Ascending aorta (tissue), 2 donors: ENCODE measurements at regions not wholly inside any gene's neighbourhood (a gene's known extent, or its start where the extent isn't known, plus 50 kb on each side); places are given as distances from the start of the nearest gene placed in this dataset.
"Not testable (repeated sequence)": the region's sequence is repeated elsewhere in the genome, so short reads cannot be mapped to it uniquely, and the experiment has no call there.

Experiments
- DNase-seq, 2 donors: peaks; one replicate each; pipeline ENCODE4 v3.0.0-alpha.2; 2019; ENCODE audit warnings: low spot score in 2 of 2
- H3K27ac ChIP-seq, 2 donors: fragments of 200-600 bp; sonication (generic); one replicate each; pipeline ENCODE4 v1.5.1; 2016 to 2017; ENCODE audit warnings: mild to moderate bottlenecking in 1 of 2
- H3K27me3 ChIP-seq: fragments of 200-600 bp; sonication (generic); one replicate; pipeline ENCODE4 v1.5.1; 2017
- H3K36me3 ChIP-seq, 2 donors: fragments of 200-600 bp; sonication (generic); one replicate each; pipeline ENCODE4 v1.5.1; 2016
- H3K4me1 ChIP-seq, 2 donors: fragments of 200-600 bp; sonication (generic); one replicate each; pipeline ENCODE4 v1.5.1; 2016 to 2017; ENCODE audit warnings: mild to moderate bottlenecking in 1 of 2
- H3K4me3 ChIP-seq, 2 donors: fragments of 200-600 bp; sonication (generic); one replicate each; pipeline ENCODE4 v1.5.1; 2016 to 2017; ENCODE audit warnings: mild to moderate bottlenecking in 1 of 2
- H3K9me3 ChIP-seq, 2 donors: fragments of 200-600 bp; sonication (generic); one replicate each; pipeline ENCODE4 v1.5.1; 2016
- intact Hi-C: fragments of 100-400 bp; cut with DNase I; formaldehyde crosslinking; loops from one replicate; pipeline ENCODE4 v1.15.1; 2023
- TF ChIP-seq, protein P1 (sequence below), 3 experiments: fragments of 200-600 bp in 2 of 3; fragments of 450-650 bp in 1 of 3; sonication (generic) in 2 of 3; IDR thresholded peaks; one replicate each; pipeline ENCODE4 v1.5.1; 2016 to 2019; ENCODE audit warnings: antibody characterized with exemption in 3 of 3, mild to moderate bottlenecking in 1 of 3, moderate library complexity in 1 of 3

DNA sequence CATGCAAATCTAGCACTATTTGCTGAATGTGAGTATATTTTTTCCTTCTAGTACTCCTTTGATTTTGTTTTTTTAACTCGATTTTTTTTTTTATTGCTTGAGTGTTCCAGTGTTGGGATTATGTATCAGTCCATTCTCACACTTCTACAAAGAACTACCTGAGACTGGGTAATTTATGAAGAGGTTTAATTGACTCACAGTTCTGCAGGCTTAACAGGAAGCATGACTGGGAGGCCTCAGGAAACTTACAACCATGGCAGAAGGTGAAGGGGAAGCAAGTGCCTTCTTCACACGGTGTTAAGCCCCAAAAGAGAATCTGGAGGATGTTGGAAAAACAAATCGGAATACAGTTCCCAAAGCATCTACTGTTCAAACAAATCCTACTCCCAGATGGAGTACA lies 69.1 kb downstream of the ZNF518B start:
- H3K27me3 ChIP-seq, H3K36me3 ChIP-seq, H3K4me3 ChIP-seq, H3K4me1 ChIP-seq, intact Hi-C loops, DNase-seq, H3K27ac ChIP-seq: not testable (repeated sequence)
- peaks cover 0 to 13% of the 10 kb centered on the region in 2 donors for H3K9me3 ChIP-seq

DNA sequence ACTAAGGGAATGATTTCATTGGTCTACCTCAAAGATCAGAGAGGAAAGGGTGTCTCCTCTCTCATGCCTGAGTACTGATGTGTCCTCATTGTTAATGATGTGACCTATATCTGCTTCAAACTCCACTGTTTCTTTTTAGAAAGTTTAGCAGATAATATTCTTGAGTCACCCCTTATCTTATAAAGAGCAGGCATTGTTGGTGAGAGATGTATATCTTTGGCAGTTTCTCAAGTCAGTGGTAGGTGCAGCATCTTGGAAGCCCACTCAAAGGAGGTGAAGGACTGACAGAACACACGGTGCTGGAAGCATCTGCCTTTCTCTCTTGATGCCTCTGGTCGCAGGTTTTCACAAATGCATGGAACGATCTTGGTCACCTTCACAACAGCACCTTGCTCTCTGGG lies 71.2 kb downstream of the ZNF518B start:
- intact Hi-C loops: no loop called here
- Histone ChIP-seq H3K9me3 (peaks cover 0 to 6% of the 10 kb centered on the region in 2 donors), H3K36me3 (no peaks in the 10 kb centered on the region), H3K27me3 (no peaks in the 10 kb centered on the region), H3K4me1 (no peaks in the 10 kb centered on the region), H3K4me3 (no peak overlapping the region), H3K27ac (no peak overlapping the region)
- TF ChIP-seq, protein P1, sequence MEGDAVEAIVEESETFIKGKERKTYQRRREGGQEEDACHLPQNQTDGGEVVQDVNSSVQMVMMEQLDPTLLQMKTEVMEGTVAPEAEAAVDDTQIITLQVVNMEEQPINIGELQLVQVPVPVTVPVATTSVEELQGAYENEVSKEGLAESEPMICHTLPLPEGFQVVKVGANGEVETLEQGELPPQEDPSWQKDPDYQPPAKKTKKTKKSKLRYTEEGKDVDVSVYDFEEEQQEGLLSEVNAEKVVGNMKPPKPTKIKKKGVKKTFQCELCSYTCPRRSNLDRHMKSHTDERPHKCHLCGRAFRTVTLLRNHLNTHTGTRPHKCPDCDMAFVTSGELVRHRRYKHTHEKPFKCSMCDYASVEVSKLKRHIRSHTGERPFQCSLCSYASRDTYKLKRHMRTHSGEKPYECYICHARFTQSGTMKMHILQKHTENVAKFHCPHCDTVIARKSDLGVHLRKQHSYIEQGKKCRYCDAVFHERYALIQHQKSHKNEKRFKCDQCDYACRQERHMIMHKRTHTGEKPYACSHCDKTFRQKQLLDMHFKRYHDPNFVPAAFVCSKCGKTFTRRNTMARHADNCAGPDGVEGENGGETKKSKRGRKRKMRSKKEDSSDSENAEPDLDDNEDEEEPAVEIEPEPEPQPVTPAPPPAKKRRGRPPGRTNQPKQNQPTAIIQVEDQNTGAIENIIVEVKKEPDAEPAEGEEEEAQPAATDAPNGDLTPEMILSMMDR (IDR thresholded peaks at IDR 0.05): no peak
- no peak for DNase-seq

DNA sequence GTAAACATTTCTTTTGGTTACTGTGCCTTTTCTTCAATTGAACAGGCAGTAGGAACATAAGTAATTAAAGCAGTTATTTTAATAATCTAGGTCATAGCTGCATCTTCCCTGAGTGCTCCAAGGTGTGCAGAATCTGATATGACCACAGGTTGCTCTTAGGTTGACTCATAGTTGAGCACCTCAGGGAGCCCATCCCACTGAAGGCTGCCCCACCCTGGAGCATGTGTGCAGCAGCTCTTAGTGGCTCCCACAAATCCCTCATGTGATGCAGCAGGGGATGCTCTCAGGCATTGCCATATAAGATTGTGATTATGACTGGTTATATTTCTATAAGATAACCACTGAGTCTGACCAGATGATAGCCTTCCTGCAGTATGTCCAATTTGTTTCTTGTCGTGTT lies 72.3 kb downstream of the ZNF518B start:
- Histone ChIP-seq H3K27me3 (no peaks in the 10 kb centered on the region), H3K27ac (no peak overlapping the region), H3K4me3 (no peak overlapping the region), H3K36me3 (no peaks in the 10 kb centered on the region), H3K9me3 (no peaks in the 10 kb centered on the region), H3K4me1 (no peaks in the 10 kb centered on the region)
- TF ChIP-seq, protein P1 (IDR thresholded peaks at IDR 0.05): no peak
- intact Hi-C loops: no loop called here
- no peak for DNase-seq

- no peak for DNase-seq
- no peaks in the 10 kb centered on the region for H3K9me3 ChIP-seq
- no peak overlapping the region for H3K27ac ChIP-seq
- no peaks in the 10 kb centered on the region for H3K4me1 ChIP-seq
- H3K4me3 ChIP-seq: no peak overlapping the region
- TF ChIP-seq, protein P1 (IDR thresholded peaks at IDR 0.05): no peak
- H3K36me3 ChIP-seq: no peaks in the 10 kb centered on the region
- no peaks in the 10 kb centered on the region for H3K27me3 ChIP-seq
- intact Hi-C loops: no loop called here
These were observed 73.8 kb downstream of the ZNF518B start for GRCh38 chr4:10383417-10383816.

DNA sequence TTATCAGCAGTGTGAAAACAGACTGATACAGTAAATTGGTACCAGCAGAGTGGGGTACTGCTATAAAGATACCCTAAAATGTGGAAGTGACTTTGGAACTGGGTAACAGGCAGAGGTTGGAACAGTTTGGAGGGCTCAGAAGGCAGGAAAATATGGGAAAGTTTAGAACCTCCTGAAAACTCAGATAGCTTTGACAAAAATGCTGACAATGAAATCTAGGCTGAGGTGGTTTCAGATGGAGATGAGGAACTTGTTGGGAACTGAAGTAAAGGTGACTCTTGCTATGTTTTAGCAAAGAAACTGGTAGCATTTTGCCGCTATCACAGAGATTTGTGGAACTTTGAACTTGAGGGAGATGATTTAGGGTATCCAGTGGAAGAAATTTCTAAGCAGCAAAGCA lies 75.1 kb downstream of the ZNF518B start:
- not testable (repeated sequence) for H3K4me3 ChIP-seq

DNA sequence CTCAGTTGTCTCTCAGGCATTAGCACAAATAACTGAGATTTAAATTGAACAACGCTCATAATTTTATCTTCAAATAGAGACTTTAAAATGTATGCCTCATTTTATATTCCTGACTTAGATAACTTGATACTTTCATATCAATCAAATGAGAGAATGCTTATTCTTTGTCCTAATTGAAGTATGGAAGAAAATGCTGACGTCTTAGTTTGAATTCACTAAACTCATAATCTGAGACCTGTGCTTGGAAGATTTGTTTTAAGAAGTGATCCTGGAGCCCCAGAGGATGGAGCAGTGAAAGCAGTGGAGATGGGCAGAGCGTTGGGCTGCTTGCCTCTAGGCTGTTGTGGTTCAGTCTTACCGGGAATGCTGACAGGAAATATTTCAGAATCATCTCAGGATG lies 76.1 kb downstream of the ZNF518B start:
- TF ChIP-seq, protein P1 (IDR thresholded peaks at IDR 0.05): no peak
- H3K27me3 ChIP-seq: no peaks in the 10 kb centered on the region
- no peaks in the 10 kb centered on the region for H3K4me1 ChIP-seq
- no peaks in the 10 kb centered on the region for H3K36me3 ChIP-seq
- H3K27ac ChIP-seq: no peak overlapping the region
- no peak for DNase-seq
- H3K9me3 ChIP-seq: no peaks in the 10 kb centered on the region
- H3K4me3 ChIP-seq: no peak overlapping the region
- intact Hi-C loops: no loop called here

More for the DNA sequence above, 75.1 kb downstream of the ZNF518B start:
- H3K27me3 ChIP-seq, intact Hi-C loops, H3K4me1 ChIP-seq, H3K36me3 ChIP-seq, DNase-seq, H3K9me3 ChIP-seq, H3K27ac ChIP-seq: not testable (repeated sequence)

DNA sequence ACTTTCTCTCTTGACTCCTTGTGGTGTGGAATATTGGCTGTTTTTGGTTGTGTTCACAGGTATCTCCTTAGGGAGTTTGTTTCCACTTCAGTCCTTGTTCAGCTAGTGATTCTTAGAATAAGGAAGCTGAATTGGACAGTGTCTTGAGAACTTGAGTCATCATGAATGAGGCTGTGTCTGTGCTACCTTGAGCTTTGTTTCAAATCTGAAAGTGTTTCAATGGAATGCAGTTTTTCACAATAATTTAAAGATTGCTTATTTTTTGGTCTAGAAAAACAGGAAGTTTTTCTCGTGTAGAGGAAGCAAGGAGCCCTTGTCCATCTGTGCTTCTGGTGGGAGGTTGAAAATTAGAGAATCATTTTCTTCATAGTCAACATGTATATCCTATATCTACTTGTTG lies 76.5 kb downstream of the ZNF518B start:
- TF ChIP-seq, protein P1 (IDR thresholded peaks at IDR 0.05): no peak
- Histone ChIP-seq H3K4me3 (no peak overlapping the region), H3K36me3 (no peaks in the 10 kb centered on the region), H3K27me3 (no peaks in the 10 kb centered on the region), H3K9me3 (no peaks in the 10 kb centered on the region), H3K27ac (no peak overlapping the region), H3K4me1 (no peaks in the 10 kb centered on the region)
- intact Hi-C loops: no loop called here
- DNase-seq: no peak
